Ovary (tissue), 3 donors: ENCODE measurements at regions not wholly inside any gene's neighbourhood (a gene's known extent, or its start where the extent isn't known, plus 50 kb on each side); places are given as distances from the start of the nearest gene placed in this dataset.

Source experiments
- POLR2A ChIP-seq: fragments of 450-650 bp; IDR thresholded peaks from one replicate; pipeline ENCODE4 v1.6.1; 2017; ENCODE audit warnings: antibody characterized with exemption, mild to moderate bottlenecking, moderate library complexity
- TF ChIP-seq, protein P1 (sequence below), 3 donors: fragments of 450-650 bp in 2 of 3; fragments of 200-600 bp in 1 of 3; IDR thresholded peaks; one replicate each; pipeline versions ENCODE4 v1.5.1 to v1.8.0; 2016 to 2022; ENCODE audit warnings: antibody characterized with exemption in 3 of 3, mild to moderate bottlenecking in 1 of 3
- donor health status: DM: no; HTN: no; CAD: no.

- TF ChIP-seq, protein P1, sequence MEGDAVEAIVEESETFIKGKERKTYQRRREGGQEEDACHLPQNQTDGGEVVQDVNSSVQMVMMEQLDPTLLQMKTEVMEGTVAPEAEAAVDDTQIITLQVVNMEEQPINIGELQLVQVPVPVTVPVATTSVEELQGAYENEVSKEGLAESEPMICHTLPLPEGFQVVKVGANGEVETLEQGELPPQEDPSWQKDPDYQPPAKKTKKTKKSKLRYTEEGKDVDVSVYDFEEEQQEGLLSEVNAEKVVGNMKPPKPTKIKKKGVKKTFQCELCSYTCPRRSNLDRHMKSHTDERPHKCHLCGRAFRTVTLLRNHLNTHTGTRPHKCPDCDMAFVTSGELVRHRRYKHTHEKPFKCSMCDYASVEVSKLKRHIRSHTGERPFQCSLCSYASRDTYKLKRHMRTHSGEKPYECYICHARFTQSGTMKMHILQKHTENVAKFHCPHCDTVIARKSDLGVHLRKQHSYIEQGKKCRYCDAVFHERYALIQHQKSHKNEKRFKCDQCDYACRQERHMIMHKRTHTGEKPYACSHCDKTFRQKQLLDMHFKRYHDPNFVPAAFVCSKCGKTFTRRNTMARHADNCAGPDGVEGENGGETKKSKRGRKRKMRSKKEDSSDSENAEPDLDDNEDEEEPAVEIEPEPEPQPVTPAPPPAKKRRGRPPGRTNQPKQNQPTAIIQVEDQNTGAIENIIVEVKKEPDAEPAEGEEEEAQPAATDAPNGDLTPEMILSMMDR (IDR thresholded peaks at IDR 0.05) = no peak
- TF ChIP-seq POLR2A = no peak
Measured at GRCh38 chr6:27541212-27541932, 68.5 kb upstream of the ZNF184 start.
